GM21360 (cell line): ENCODE measurements at regions not wholly inside any gene's neighbourhood (a gene's known extent, or its start where the extent isn't known, plus 50 kb on each side); places are given as distances from the start of the nearest gene placed in this dataset.
"Not testable (repeated sequence)": the region's sequence is repeated elsewhere in the genome, so short reads cannot be mapped to it uniquely, and the experiment has no call there.

Experiments
- ATAC-seq: cut with Tn5 transposase; IDR thresholded peaks from one replicate; pipeline ENCODE4 v1.9.1; 2021; ENCODE audit warnings: mild to moderate bottlenecking, moderate library complexity; ENCODE audit not compliant: unreplicated experiment

GRCh38 chr3:137820366-137820765, 56.3 kb downstream of the SOX14 start:
- ATAC-seq: no peak

- no peak for ATAC-seq
Observed at GRCh38 chr3:137835096-137835495, 71.0 kb downstream of the SOX14 start.

GRCh38 chr3:137845194-137845593, 81.1 kb downstream of the SOX14 start:
- ATAC-seq: no peak

- ATAC-seq: no peak
Observed at GRCh38 chr3:137845666-137846065, 81.6 kb downstream of the SOX14 start.

GRCh38 chr3:137852391-137852830, 88.3 kb downstream of the SOX14 start:
- ATAC-seq: no peak

GRCh38 chr3:137854533-137855261, 90.6 kb downstream of the SOX14 start:
- no peak for ATAC-seq

- no peak for ATAC-seq
Observed at GRCh38 chr3:137866001-137866400, 101.9 kb downstream of the SOX14 start.

GRCh38 chr3:137866933-137867332, 102.8 kb downstream of the SOX14 start:
- ATAC-seq: no peak

GRCh38 chr3:137867611-137868010, 103.5 kb downstream of the SOX14 start:
- ATAC-seq: no peak

- ATAC-seq: no peak
Observed at GRCh38 chr3:137869022-137869421, 104.9 kb downstream of the SOX14 start.

- not testable (repeated sequence) for ATAC-seq
Observed at GRCh38 chr3:137872589-137872988, 108.5 kb downstream of the SOX14 start.

GRCh38 chr3:137896842-137897241, 113.1 kb upstream of the CLDN18 start:
- not testable (repeated sequence) for ATAC-seq

- ATAC-seq: no peak
Observed at GRCh38 chr3:137906985-137907649, 102.8 kb upstream of the CLDN18 start.

GRCh38 chr3:137924628-137925027, 85.3 kb upstream of the CLDN18 start:
- ATAC-seq: no peak

- no peak for ATAC-seq
Observed at GRCh38 chr3:137925080-137925479, 84.9 kb upstream of the CLDN18 start.

GRCh38 chr3:137926991-137927390, 83.0 kb upstream of the CLDN18 start:
- ATAC-seq: no peak

GRCh38 chr3:137930976-137931375, 79.0 kb upstream of the CLDN18 start:
- no peak for ATAC-seq

GRCh38 chr3:137938876-137939275, 71.1 kb upstream of the CLDN18 start:
- no peak for ATAC-seq

GRCh38 chr3:137944593-137944992, 65.4 kb upstream of the CLDN18 start:
- ATAC-seq: no peak

- ATAC-seq: peak; percentile 59
Observed at GRCh38 chr3:137946356-137946973, 63.5 kb upstream of the CLDN18 start.

- ATAC-seq: no peak
Observed at GRCh38 chr3:137947117-137947516, 62.8 kb upstream of the CLDN18 start.
